GM21390 (cell line): ENCODE measurements at regions not wholly inside any gene's neighbourhood (a gene's known extent, or its start where the extent isn't known, plus 50 kb on each side); places are given as distances from the start of the nearest gene placed in this dataset.
A peak's percentile ranks its signal among the peaks of the same experiment; 100 is the strongest.

Experiments used
- ATAC-seq: cut with Tn5 transposase; IDR thresholded peaks from one replicate; pipeline ENCODE4 v1.9.1; 2021; ENCODE audit not compliant: unreplicated experiment

DNA sequence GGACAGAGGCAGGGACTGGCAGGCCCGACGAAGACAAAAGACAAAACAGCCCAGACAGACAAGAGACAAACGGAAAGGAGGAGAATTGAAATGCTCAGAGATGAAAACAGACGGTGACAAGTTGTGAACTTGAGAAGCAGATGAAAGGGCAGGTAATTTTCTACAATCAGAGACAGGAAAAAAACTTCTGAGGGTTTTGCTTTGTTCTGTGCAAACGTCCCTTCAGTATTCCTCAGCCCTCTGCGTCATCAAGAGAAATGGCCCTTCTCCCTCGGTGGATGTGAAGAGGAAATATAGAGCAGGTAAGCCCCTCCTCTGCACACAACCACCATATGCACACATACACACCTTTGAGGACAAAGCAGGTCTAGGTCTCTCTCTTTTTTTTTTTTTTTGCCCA is 206.6 kb downstream of the UACA start:
- no peak for ATAC-seq

- ATAC-seq, result no peak
Measured at GRCh38 chr15:70556151-70556741, 207.1 kb downstream of the UACA start.

- ATAC-seq, result no peak
Measured at GRCh38 chr15:70555713-70556112, 207.6 kb downstream of the UACA start.

DNA sequence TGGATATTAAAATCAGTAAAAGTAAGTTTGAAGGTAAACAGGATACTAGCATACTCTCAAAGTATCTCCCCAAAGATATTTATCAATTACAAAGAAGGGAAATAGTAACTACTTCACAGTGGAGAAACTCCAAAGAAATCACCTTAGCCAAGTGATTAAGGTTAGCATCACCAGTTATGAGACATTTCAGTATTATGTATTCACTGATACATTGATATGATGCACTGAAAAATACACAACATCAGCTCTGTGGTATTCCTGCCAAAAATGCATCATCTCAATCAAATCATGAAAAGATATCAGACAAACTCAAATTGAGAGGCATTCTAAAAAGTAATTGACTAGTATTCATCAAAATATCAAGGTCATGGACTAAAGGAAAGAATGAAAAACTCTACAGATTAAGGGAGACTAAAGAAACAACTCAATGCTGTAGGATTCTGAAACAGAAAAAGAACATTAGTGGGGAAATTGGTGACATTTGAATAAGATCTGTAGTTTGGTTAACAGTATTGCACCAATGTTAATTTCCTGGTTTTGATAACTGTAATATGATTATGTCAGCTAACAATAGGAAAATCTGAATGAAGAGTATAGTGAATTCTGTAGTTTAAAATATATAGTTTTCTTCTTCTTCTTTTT is 215.4 kb downstream of the UACA start:
- ATAC-seq, result no peak

GRCh38 chr15:70545526-70545925 is 217.8 kb downstream of the UACA start:
- ATAC-seq, result no peak

DNA sequence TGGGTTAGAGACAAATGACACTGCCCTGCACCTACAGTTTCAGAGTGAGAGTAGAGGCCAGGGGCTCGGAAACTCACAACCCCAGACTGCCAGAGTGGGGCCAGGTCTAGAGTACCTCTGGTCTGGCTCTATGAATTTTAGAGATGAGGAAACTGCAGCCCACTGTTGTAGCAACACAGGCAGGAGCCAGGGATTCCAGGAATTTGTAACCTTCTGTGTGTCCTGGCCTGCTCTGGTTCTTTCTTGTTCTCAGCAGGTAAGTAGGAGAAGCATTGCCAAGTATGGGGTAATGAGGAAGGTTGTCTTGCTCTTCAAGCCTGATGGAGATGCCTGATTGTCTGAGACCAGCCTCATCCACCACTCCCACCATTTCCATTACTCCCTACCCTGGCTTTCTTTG is 221.8 kb downstream of the UACA start:
- no peak for ATAC-seq

- no peak for ATAC-seq
Measured at GRCh38 chr15:70539912-70540530, 223.3 kb downstream of the UACA start.

DNA sequence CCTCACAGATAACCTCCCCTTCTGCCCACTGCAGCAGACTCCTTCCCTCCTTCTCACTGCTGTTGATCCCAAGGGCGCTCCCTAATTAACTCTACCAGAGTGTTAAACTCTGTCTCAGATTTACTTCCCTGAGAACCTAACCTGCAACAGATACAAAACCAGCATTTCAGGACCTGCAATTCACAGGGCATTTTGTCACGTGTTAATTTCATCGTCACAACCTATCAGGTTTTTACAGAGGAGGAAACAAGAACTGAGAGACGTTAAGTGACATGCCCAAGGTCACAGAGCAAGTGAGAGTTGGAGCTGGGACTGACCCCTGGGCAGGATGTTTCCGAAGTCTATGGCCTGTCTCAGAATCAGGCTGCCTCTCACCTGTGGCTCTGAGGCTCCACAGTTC is 223.9 kb downstream of the UACA start:
- no peak for ATAC-seq

DNA sequence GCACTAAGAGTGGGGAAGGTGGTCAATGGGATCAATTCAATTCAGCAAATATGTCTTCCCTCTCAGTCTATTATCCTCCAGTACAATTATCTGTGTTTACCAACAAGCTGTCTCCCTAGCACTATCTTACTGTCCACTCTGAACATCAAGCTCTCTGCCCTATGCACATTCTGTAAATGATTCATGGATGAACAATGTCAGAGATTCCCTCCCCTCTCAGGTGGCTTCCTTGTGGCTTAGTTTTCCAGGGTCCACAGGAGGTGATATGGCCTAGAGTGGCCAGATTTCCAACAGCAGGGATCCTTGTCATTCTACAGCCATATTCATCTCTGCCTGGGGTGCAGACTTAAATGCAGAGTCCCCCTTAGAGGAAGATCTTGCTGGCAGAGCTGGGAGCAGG is 225.1 kb downstream of the UACA start:
- ATAC-seq, result no peak

DNA sequence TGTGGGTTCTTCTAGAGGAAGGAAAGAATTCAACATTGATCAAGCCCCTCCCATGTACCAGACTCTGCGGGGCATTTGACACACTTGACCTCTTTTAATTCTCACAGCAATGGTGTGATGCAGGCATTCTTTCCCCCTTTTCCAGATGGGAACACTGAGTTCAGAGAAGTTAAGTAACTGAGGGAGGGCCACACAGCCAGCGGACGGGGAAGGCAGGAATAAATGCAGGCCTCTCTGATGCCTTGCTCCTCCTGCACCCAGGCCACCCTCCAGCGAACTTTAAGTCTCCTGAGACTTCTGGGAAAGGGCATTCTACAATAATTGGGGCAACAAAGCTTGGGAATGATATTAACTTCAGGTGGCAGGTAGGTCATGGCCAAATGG is 227.4 kb downstream of the UACA start:
- no peak for ATAC-seq

DNA sequence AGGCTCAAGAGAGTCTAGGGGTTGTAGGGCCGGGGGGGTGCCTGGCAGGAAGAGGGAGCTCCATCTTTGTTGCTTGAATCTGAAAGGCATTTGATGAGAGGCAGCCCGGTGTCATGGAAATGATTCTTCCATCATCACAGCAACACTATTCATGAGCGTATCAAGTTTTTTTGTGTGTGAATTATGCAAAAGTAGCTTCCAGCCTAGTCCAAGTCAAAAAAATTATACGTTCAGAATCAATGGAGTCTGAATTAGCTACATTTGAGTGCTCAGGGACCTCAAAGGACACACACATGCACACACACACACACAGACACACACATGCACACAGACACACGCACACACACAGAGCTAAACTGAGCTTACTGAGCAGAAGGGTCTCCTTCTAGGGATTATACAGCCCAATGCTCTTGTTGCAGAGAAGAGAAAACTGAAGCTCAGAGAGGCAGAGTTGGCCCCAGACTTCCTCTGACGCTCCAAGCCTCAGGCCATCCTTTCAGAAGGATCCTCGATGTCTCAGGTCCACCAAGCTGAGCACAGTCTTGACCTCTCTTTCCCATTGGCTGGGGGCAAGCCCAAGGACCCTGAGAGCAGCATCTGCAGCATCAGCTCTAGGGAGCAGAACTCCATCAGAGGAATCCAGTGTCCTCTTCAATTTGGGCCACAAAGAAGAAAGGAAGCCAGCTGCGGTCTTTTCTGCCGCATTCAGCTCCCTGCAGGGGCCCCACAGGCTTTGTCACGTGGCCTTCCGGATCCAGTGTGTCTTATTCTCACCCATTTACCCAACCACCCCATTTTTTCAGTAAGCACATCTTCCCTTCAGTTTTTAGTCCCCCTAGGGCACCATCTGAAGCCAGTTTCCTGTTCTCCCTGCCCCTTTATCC is 228.0 kb downstream of the UACA start:
- ATAC-seq, result no peak

GRCh38 chr15:70533931-70534742 is 229.2 kb downstream of the UACA start:
- ATAC-seq, result no peak

DNA sequence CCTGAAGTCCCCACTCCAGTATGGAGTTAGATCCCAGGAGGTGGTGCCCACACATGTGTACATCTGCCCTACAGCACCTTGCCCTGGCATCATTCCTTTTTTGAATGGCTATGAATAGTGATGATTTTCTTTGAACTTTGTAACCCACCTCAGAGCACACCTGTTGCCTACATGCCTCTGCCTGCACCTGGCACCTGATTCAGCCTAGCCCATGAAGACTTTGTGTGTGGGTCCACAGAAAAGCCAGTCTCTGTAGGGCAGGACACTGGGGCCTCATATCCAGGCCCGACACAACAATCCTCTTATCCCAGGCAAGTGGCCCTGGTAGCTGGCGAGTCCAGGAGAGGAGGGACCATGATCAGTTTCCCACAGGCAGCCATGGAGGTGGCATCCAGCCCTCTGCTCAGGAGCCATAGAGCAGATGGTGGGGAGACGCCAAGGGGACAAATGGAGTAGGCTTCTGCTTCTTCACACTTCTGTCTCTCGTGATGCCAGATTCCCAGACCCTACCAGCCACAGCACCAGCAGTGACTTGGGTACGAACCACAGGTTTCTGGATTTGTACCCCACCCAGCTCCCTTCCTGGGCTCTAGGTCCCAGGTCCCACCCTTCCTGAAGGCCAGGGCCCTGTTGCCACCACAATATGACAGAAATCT is 230.7 kb downstream of the UACA start:
- ATAC-seq, result no peak

GRCh38 chr15:70531576-70531975 is 231.8 kb downstream of the UACA start:
- no peak for ATAC-seq

- ATAC-seq, result no peak
Measured at GRCh38 chr15:70530906-70531305, 232.5 kb downstream of the UACA start.

GRCh38 chr15:70530503-70530902 is 232.9 kb downstream of the UACA start:
- ATAC-seq, result no peak

DNA sequence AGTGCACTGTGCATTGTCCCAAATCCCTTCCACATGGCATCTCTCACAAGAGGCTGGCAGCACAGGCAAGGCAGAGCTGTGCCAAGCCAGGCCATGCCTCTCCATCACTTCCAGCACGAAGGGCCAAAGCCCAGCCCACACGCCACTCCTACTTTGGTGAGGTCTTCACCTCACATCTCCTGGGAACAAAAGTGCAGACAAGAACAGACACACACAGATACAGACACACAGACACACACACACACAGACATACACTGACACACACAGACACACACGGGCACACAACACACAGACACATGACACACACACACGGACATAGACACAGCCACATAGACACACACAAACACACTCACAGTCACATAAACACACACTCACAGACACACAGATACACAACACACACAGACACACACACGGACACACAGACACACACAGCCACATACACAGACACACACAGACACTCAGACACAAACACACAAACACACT is 233.3 kb downstream of the UACA start:
- ATAC-seq, result no peak

GRCh38 chr15:70528816-70529215 is 234.5 kb downstream of the UACA start:
- ATAC-seq, result no peak

GRCh38 chr15:70528270-70528706 is 235.1 kb downstream of the UACA start:
- peak; percentile 92 for ATAC-seq

GRCh38 chr15:70526974-70527325 is 236.4 kb downstream of the UACA start:
- no peak for ATAC-seq
